IMR-90 (cell line): ENCODE measurements at regions not wholly inside any gene's neighbourhood (a gene's known extent, or its start where the extent isn't known, plus 50 kb on each side); places are given as distances from the start of the nearest gene placed in this dataset.

Experiments used
- ATAC-seq: fragments of 200-7000 bp; cut with Tn5 transposase; 2 replicates; pipeline ENCODE4 v1.9.1; 2020; ENCODE audit warnings: low read depth, mild to moderate bottlenecking, moderate library complexity
- BruUV-seq: library from RNA; stranded (reverse); fragments of 400-500 nt; replicated peaks from 2 replicates; lab custom pipeline; 2021; lab: Mats Ljungman, UMichigan
- CTCF ChIA-PET: fragments of 300-600 bp; formaldehyde crosslinking; extraction: SDS; loops from one replicate; lab custom pipeline; 2021; ENCODE audit warnings: antibody characterized with exemption; lab: Yijun Ruan, JAX
- POLR2A ChIA-PET: fragments of 300-600 bp; sonication (Branson Sonifier 250); formaldehyde crosslinking; loops from one replicate; lab custom pipeline; 2022; ENCODE audit warnings: antibody characterized with exemption; ENCODE audit not compliant: unreplicated experiment; lab: Charles Lee
- DNase-seq: peaks from one replicate; pipeline ENCODE4 v3.0.0; 2013
- H2AFZ ChIP-seq: replicated peaks from 2 replicates; pipeline ENCODE3; 2013; ENCODE audit warnings: low read length, mild to moderate bottlenecking; ENCODE audit not compliant: poor library complexity
- H2AK5ac ChIP-seq: 2 replicates; pipeline ENCODE4 v1.6.1; 2013; ENCODE audit warnings: low read depth, low read length, inconsistent platforms
- H2AK9ac ChIP-seq: replicated peaks from 2 replicates; pipeline ENCODE3; 2013; ENCODE audit warnings: mild to moderate bottlenecking, low read depth, low read length, moderate library complexity; ENCODE audit not compliant: poor library complexity
- H2BK120ac ChIP-seq: 2 replicates; pipeline ENCODE4 v1.6.1; 2013; ENCODE audit warnings: low read depth, low read length, inconsistent platforms
- H2BK15ac ChIP-seq: 3 replicates; pipeline ENCODE4 v1.6.1; 2013; ENCODE audit warnings: low read depth, low read length, inconsistent platforms
- H2BK20ac ChIP-seq: 2 replicates; pipeline ENCODE4 v1.6.1; 2013; ENCODE audit warnings: low read depth, mild to moderate bottlenecking, inconsistent platforms, low read length, moderate library complexity
- H2BK5ac ChIP-seq: 2 replicates; pipeline ENCODE4 v1.6.1; 2013; ENCODE audit warnings: mild to moderate bottlenecking, low read depth, low read length, inconsistent platforms; ENCODE audit not compliant: poor library complexity, severe bottlenecking
- H3K14ac ChIP-seq: replicated peaks from 2 replicates; pipeline ENCODE4 v1.6.1; 2013; ENCODE audit warnings: low read depth, low read length, inconsistent platforms
- H3K18ac ChIP-seq: 2 replicates; pipeline ENCODE4 v1.6.1; 2013; ENCODE audit warnings: low read depth, low read length, control low read depth
- H3K23ac ChIP-seq: 2 replicates; pipeline ENCODE4 v1.6.1; 2013; ENCODE audit warnings: low read depth, low read length, inconsistent platforms
- H3K27ac ChIP-seq: 2 replicates; pipeline ENCODE4 v1.5.1; 2013; ENCODE audit warnings: mild to moderate bottlenecking, control low read depth, low read length; ENCODE audit not compliant: insufficient read depth
- H3K27me3 ChIP-seq: 2 replicates; pipeline ENCODE4 v1.6.1; 2013; ENCODE audit warnings: low read length; ENCODE audit not compliant: control insufficient read depth, insufficient read depth
- H3K36me3 ChIP-seq: 2 replicates; pipeline ENCODE4 v1.6.1; 2013; ENCODE audit warnings: low read length, mixed read lengths; ENCODE audit not compliant: control insufficient read depth, insufficient read depth
- H3K4ac ChIP-seq: 2 replicates; pipeline ENCODE4 v1.6.1; 2013; ENCODE audit warnings: low read depth, low read length, inconsistent platforms
- H3K4me1 ChIP-seq: 2 replicates; pipeline ENCODE4 v1.6.1; 2013; ENCODE audit warnings: low read length, mixed read lengths; ENCODE audit not compliant: control insufficient read depth, insufficient read depth
- H3K4me2 ChIP-seq: 2 replicates; pipeline ENCODE4 v1.6.1; 2013; ENCODE audit warnings: low read depth, mild to moderate bottlenecking, control low read depth, low read length, moderate library complexity
- H3K4me3 ChIP-seq: 2 replicates; pipeline ENCODE4 v1.5.1; 2013; ENCODE audit warnings: low read depth, mild to moderate bottlenecking, control low read depth, low read length, moderate library complexity; ENCODE audit not compliant: insufficient read depth
- H3K56ac ChIP-seq: 2 replicates; pipeline ENCODE4 v1.6.1; 2013; ENCODE audit warnings: low read length, inconsistent platforms; ENCODE audit not compliant: insufficient read depth; ENCODE audit errors: extremely low read depth
- H3K79me1 ChIP-seq, 2 experiments: 2 replicates each; pipeline ENCODE4 v1.6.1; 2013; ENCODE audit warnings: low read length in 2 of 2, inconsistent platforms in 1 of 2, low read depth in 1 of 2
- H3K9ac ChIP-seq: 2 replicates; pipeline ENCODE4 v1.6.1; 2013; ENCODE audit warnings: low read depth, low read length, control low read depth
- H3K9me1 ChIP-seq: 2 replicates; pipeline ENCODE4 v1.6.1; 2013; ENCODE audit warnings: low read length, inconsistent platforms; ENCODE audit not compliant: insufficient read depth
- H3K9me3 ChIP-seq: 2 replicates; pipeline ENCODE4 v1.6.1; 2013; ENCODE audit warnings: low read length; ENCODE audit not compliant: control insufficient read depth, insufficient read depth
- H4K20me1 ChIP-seq: 2 replicates; pipeline ENCODE4 v1.6.1; 2013; ENCODE audit warnings: low read length, inconsistent platforms; ENCODE audit not compliant: insufficient read depth
- H4K5ac ChIP-seq: 2 replicates; pipeline ENCODE4 v1.6.1; 2013; ENCODE audit warnings: mild to moderate bottlenecking, low read depth, low read length, control low read depth
- H4K8ac ChIP-seq, 2 experiments: 2 replicates each; pipeline ENCODE4 v1.6.1; 2013; ENCODE audit warnings: low read depth in 2 of 2, low read length in 2 of 2, control low read depth in 1 of 2, inconsistent platforms in 1 of 2
- H4K91ac ChIP-seq: 2 replicates; pipeline ENCODE4 v1.6.1; 2013; ENCODE audit warnings: low read depth, low read length, inconsistent platforms; ENCODE audit not compliant: insufficient read depth
- CHD1 ChIP-seq: IDR thresholded peaks from 2 replicates; pipeline ENCODE4 v1.6.1; 2012; ENCODE audit warnings: low read depth, low read length, improper control_type of control experiment
- CTCF ChIP-seq: conservative IDR thresholded peaks from 2 replicates; pipeline ENCODE4 v1.5.1; 2012; ENCODE audit warnings: mild to moderate bottlenecking, low read depth, low read length, improper control_type of control experiment
- ELK1 ChIP-seq: fragments of 150-350 bp; IDR thresholded peaks from 2 replicates; pipeline ENCODE4 v1.6.1; 2016; ENCODE audit warnings: low read depth, mild to moderate bottlenecking, low read length, moderate library complexity, borderline replicate concordance
- MAZ ChIP-seq: IDR thresholded peaks from 2 replicates; pipeline ENCODE4 v1.6.1; 2012; ENCODE audit warnings: low read depth, mild to moderate bottlenecking, low read length, improper control_type of control experiment, moderate library complexity, borderline replicate concordance
- NFE2L2 ChIP-seq: fragments of 150-350 bp; IDR thresholded peaks from 2 replicates; pipeline ENCODE4 v1.6.1; 2016; ENCODE audit warnings: low read depth, mild to moderate bottlenecking, low read length
- POLR2A ChIP-seq: IDR thresholded peaks from 2 replicates; pipeline ENCODE4 v1.6.1; 2012; ENCODE audit warnings: mild to moderate bottlenecking, low read depth, low read length
- WGBS, 2 experiments: methylation state at CpG; one replicate each; pipeline versions ENCODE4 v1.1.5 to v1.1.7; 2013; ENCODE audit warnings: missing lambda C conversion rate in 2 of 2; ENCODE audit not compliant: insufficient read length in 1 of 2; ENCODE audit errors: extremely low coverage in 2 of 2; 5-methylcytosine and 5-hydroxymethylcytosine counted together
- dilution Hi-C: fragments of 300-500 bp; cut with HindIII; formaldehyde crosslinking; loops from one replicate; pipeline ENCODE4 v1.14.3; 2018; ENCODE audit warnings: low sequenced_read_pairs; ENCODE audit not compliant: unreplicated experiment
- in situ Hi-C: fragments of 300-500 bp; cut with MboI; formaldehyde crosslinking; loops from 3 replicates; pipeline ENCODE4 v1.14.3; 2019; ENCODE audit warnings: low sequenced_read_pairs, inconsistent platforms, mixed read lengths
- intact Hi-C: fragments of 100-400 bp; cut with micrococcal nuclease; formaldehyde crosslinking; loops from 2 replicates; pipeline ENCODE4 v1.10.0; 2022

- H3K36me3 ChIP-seq, result no peaks in the 10 kb centered on the region
- no peak overlapping the region for H2AFZ ChIP-seq
- H3K56ac ChIP-seq, result no peak overlapping the region
- WGBS, 2 experiments, result no CpG with 5 or more reads among the region's 3 CpGs
- in situ Hi-C loops (no loop called here), dilution Hi-C loops (no loop called here), intact Hi-C loops (no loop called here)
- no peak overlapping the region for H3K4me3 ChIP-seq
- H2AK9ac ChIP-seq, result no peak overlapping the region
- no peak overlapping the region for H3K27ac ChIP-seq
- no TSS peak for BruUV-seq
- H3K4ac ChIP-seq, result no peak overlapping the region
- no peak overlapping the region for H2BK120ac ChIP-seq
- H3K9me3 ChIP-seq, result no peaks in the 10 kb centered on the region
- no peak overlapping the region for H4K91ac ChIP-seq
- H3K9me1 ChIP-seq, result no peaks in the 10 kb centered on the region; the same call in 1 of the 2 replicates
- peaks cover 1% of the 10 kb centered on the region; the same call in 1 of the 2 replicates for H3K4me1 ChIP-seq
- ATAC-seq (no peak), DNase-seq (no peak)
- H3K14ac ChIP-seq, result no peak overlapping the region
- no peak overlapping the region for H2BK15ac ChIP-seq
- H2AK5ac ChIP-seq, result no peak overlapping the region
- H3K79me1 ChIP-seq, result no peaks in the 10 kb centered on the region
- CTCF ChIA-PET, result no interaction called here
- no peak overlapping the region for H3K18ac ChIP-seq
- H4K8ac ChIP-seq, result no peak overlapping the region
- TF ChIP-seq POLR2A (no peak), NFE2L2 (no peak), CTCF (no peak), ELK1 (no peak), CHD1 (no peak), MAZ (no peak)
- H4K5ac ChIP-seq, result no peak overlapping the region
- H3K23ac ChIP-seq, result no peak overlapping the region
- H3K4me2 ChIP-seq, result no peak overlapping the region
- H2BK5ac ChIP-seq, result no peak overlapping the region
- no peak overlapping the region for H3K9ac ChIP-seq
- no peaks in the 10 kb centered on the region for H4K20me1 ChIP-seq
- no peaks in the 10 kb centered on the region for H3K27me3 ChIP-seq
- no peak overlapping the region for H2BK20ac ChIP-seq
- POLR2A ChIA-PET, result no interaction called here
Measured at GRCh38 chr4:122050841-122051240, 99.0 kb upstream of the TRPC3 start.
